ENCODE measurements at regions not wholly inside any gene's neighbourhood (a gene's known extent, or its start where the extent isn't known, plus 50 kb on each side); places are given as distances from the start of the nearest gene placed in this dataset.

- no peak for DNase-seq
- Histone ChIP-seq H3K36me3 (replicated peaks; ENCODE audit: control insufficient read depth, insufficient read depth, low read length) (no peaks in the 10 kb centered on the region), H3K4me3 (ENCODE audit: insufficient read depth, low read depth, low read length) (no peak overlapping the region), H3K27me3 (ENCODE audit: control insufficient read depth, insufficient read depth, low read length) (no peaks in the 10 kb centered on the region)
Measured at GRCh38 chr2:150417278-150417677, 70.2 kb downstream of the RND3 start.

GRCh38 chr2:150415022-150415421, 72.4 kb downstream of the RND3 start:
- DNase-seq, result no peak
- no peak overlapping the region for H3K4me3 ChIP-seq (ENCODE audit: insufficient read depth, low read depth, low read length)
- H3K27me3 ChIP-seq (ENCODE audit: control insufficient read depth, insufficient read depth, low read length), result no peaks in the 10 kb centered on the region
- no peaks in the 10 kb centered on the region for H3K36me3 ChIP-seq (replicated peaks; ENCODE audit: control insufficient read depth, insufficient read depth, low read length)

GRCh38 chr2:150413910-150414309, 73.6 kb downstream of the RND3 start:
- Histone ChIP-seq H3K4me3 (ENCODE audit: insufficient read depth, low read depth, low read length) (no peak overlapping the region), H3K27me3 (ENCODE audit: control insufficient read depth, insufficient read depth, low read length) (no peaks in the 10 kb centered on the region), H3K36me3 (replicated peaks; ENCODE audit: control insufficient read depth, insufficient read depth, low read length) (no peaks in the 10 kb centered on the region)
- DNase-seq, result no peak

GRCh38 chr2:150413366-150413765, 74.1 kb downstream of the RND3 start:
- DNase-seq, result no peak
- no peak overlapping the region for H3K4me3 ChIP-seq (ENCODE audit: insufficient read depth, low read depth, low read length)
- H3K27me3 ChIP-seq (ENCODE audit: control insufficient read depth, insufficient read depth, low read length), result no peaks in the 10 kb centered on the region
- H3K36me3 ChIP-seq (replicated peaks; ENCODE audit: control insufficient read depth, insufficient read depth, low read length), result no peaks in the 10 kb centered on the region

- H3K27me3 ChIP-seq (ENCODE audit: control insufficient read depth, insufficient read depth, low read length), result no peaks in the 10 kb centered on the region
- peak; percentile 46 for DNase-seq
- H3K36me3 ChIP-seq (replicated peaks; ENCODE audit: control insufficient read depth, insufficient read depth, low read length), result no peaks in the 10 kb centered on the region
- no peak overlapping the region for H3K4me3 ChIP-seq (ENCODE audit: insufficient read depth, low read depth, low read length)
Measured at GRCh38 chr2:150410809-150411208, 76.7 kb downstream of the RND3 start.

- no peak for DNase-seq
- no peaks in the 10 kb centered on the region for H3K36me3 ChIP-seq (replicated peaks; ENCODE audit: control insufficient read depth, insufficient read depth, low read length)
- H3K27me3 ChIP-seq (ENCODE audit: control insufficient read depth, insufficient read depth, low read length), result no peaks in the 10 kb centered on the region
- H3K4me3 ChIP-seq (ENCODE audit: insufficient read depth, low read depth, low read length), result no peak overlapping the region
Measured at GRCh38 chr2:150409196-150409595, 78.3 kb downstream of the RND3 start.

GRCh38 chr2:150404147-150404546, 83.3 kb downstream of the RND3 start:
- Histone ChIP-seq H3K4me3 (ENCODE audit: insufficient read depth, low read depth, low read length) (no peak overlapping the region), H3K27me3 (ENCODE audit: control insufficient read depth, insufficient read depth, low read length) (no peaks in the 10 kb centered on the region), H3K36me3 (replicated peaks; ENCODE audit: control insufficient read depth, insufficient read depth, low read length) (no peaks in the 10 kb centered on the region)
- no peak for DNase-seq

GRCh38 chr2:150403457-150403856, 84.0 kb downstream of the RND3 start:
- Histone ChIP-seq H3K4me3 (ENCODE audit: insufficient read depth, low read depth, low read length) (no peak overlapping the region), H3K36me3 (replicated peaks; ENCODE audit: control insufficient read depth, insufficient read depth, low read length) (no peaks in the 10 kb centered on the region), H3K27me3 (ENCODE audit: control insufficient read depth, insufficient read depth, low read length) (no peaks in the 10 kb centered on the region)
- no peak for DNase-seq

- H3K36me3 ChIP-seq (replicated peaks; ENCODE audit: control insufficient read depth, insufficient read depth, low read length), result no peaks in the 10 kb centered on the region
- no peak for DNase-seq
- H3K4me3 ChIP-seq (ENCODE audit: insufficient read depth, low read depth, low read length), result no peak overlapping the region
- no peaks in the 10 kb centered on the region for H3K27me3 ChIP-seq (ENCODE audit: control insufficient read depth, insufficient read depth, low read length)
Measured at GRCh38 chr2:150402953-150403352, 84.5 kb downstream of the RND3 start.

- Histone ChIP-seq H3K4me3 (ENCODE audit: insufficient read depth, low read depth, low read length) (no peak overlapping the region), H3K27me3 (ENCODE audit: control insufficient read depth, insufficient read depth, low read length) (no peaks in the 10 kb centered on the region), H3K36me3 (replicated peaks; ENCODE audit: control insufficient read depth, insufficient read depth, low read length) (no peaks in the 10 kb centered on the region)
- DNase-seq, result no peak
Measured at GRCh38 chr2:150400849-150401248, 86.6 kb downstream of the RND3 start.

- Histone ChIP-seq H3K36me3 (replicated peaks; ENCODE audit: control insufficient read depth, insufficient read depth, low read length) (no peaks in the 10 kb centered on the region), H3K4me3 (ENCODE audit: insufficient read depth, low read depth, low read length) (no peak overlapping the region), H3K27me3 (ENCODE audit: control insufficient read depth, insufficient read depth, low read length) (no peaks in the 10 kb centered on the region; the same call in 1 of the 2 replicates)
- no peak for DNase-seq
Measured at GRCh38 chr2:150392614-150393013, 94.9 kb downstream of the RND3 start.

- Histone ChIP-seq H3K27me3 (ENCODE audit: control insufficient read depth, insufficient read depth, low read length) (no peaks in the 10 kb centered on the region; the same call in 1 of the 2 replicates), H3K4me3 (ENCODE audit: insufficient read depth, low read depth, low read length) (no peak overlapping the region), H3K36me3 (replicated peaks; ENCODE audit: control insufficient read depth, insufficient read depth, low read length) (no peaks in the 10 kb centered on the region)
- DNase-seq, result no peak
Measured at GRCh38 chr2:150391779-150392178, 95.7 kb downstream of the RND3 start.

GRCh38 chr2:150389447-150389846, 98.0 kb downstream of the RND3 start:
- DNase-seq, result no peak
- Histone ChIP-seq H3K4me3 (ENCODE audit: insufficient read depth, low read depth, low read length) (no peak overlapping the region), H3K36me3 (replicated peaks; ENCODE audit: control insufficient read depth, insufficient read depth, low read length) (no peaks in the 10 kb centered on the region), H3K27me3 (ENCODE audit: control insufficient read depth, insufficient read depth, low read length) (no peaks in the 10 kb centered on the region; the same call in 1 of the 2 replicates)

GRCh38 chr2:150388289-150388625, 99.2 kb downstream of the RND3 start:
- Histone ChIP-seq H3K36me3 (replicated peaks; ENCODE audit: control insufficient read depth, insufficient read depth, low read length) (no peaks in the 10 kb centered on the region), H3K4me3 (ENCODE audit: insufficient read depth, low read depth, low read length) (no peak overlapping the region), H3K27me3 (ENCODE audit: control insufficient read depth, insufficient read depth, low read length) (no peaks in the 10 kb centered on the region; the same call in 1 of the 2 replicates)
- no peak for DNase-seq

- Histone ChIP-seq H3K36me3 (replicated peaks; ENCODE audit: control insufficient read depth, insufficient read depth, low read length) (no peaks in the 10 kb centered on the region), H3K27me3 (ENCODE audit: control insufficient read depth, insufficient read depth, low read length) (no peaks in the 10 kb centered on the region; the same call in 1 of the 2 replicates), H3K4me3 (ENCODE audit: insufficient read depth, low read depth, low read length) (no peak overlapping the region)
- DNase-seq, result no peak
Measured at GRCh38 chr2:150387586-150388288, 99.7 kb downstream of the RND3 start.

GRCh38 chr2:150385211-150385610, 102.3 kb downstream of the RND3 start:
- H3K4me3 ChIP-seq (ENCODE audit: insufficient read depth, low read depth, low read length), result no peak overlapping the region
- no peak for DNase-seq
- H3K27me3 ChIP-seq (ENCODE audit: control insufficient read depth, insufficient read depth, low read length), result no peaks in the 10 kb centered on the region; the same call in 1 of the 2 replicates
- no peaks in the 10 kb centered on the region for H3K36me3 ChIP-seq (replicated peaks; ENCODE audit: control insufficient read depth, insufficient read depth, low read length)
